Endothelial cell of umbilical vein (primary cell): ENCODE measurements at regions not wholly inside any gene's neighbourhood (a gene's known extent, or its start where the extent isn't known, plus 50 kb on each side); places are given as distances from the start of the nearest gene placed in this dataset.

ENCODE experiments used
- EZH2 ChIP-seq: IDR thresholded peaks from 2 replicates; pipeline ENCODE4 v1.6.1; 2012; ENCODE audit warnings: borderline replicate concordance, low read depth, mild to moderate bottlenecking, moderate library complexity, low read length, inconsistent platforms; ENCODE audit not compliant: severe bottlenecking
- POLR2A ChIP-seq: IDR thresholded peaks from 2 replicates; pipeline ENCODE4 v1.6.1; 2012; ENCODE audit warnings: low read depth, mild to moderate bottlenecking, control low read depth, low read length

DNA sequence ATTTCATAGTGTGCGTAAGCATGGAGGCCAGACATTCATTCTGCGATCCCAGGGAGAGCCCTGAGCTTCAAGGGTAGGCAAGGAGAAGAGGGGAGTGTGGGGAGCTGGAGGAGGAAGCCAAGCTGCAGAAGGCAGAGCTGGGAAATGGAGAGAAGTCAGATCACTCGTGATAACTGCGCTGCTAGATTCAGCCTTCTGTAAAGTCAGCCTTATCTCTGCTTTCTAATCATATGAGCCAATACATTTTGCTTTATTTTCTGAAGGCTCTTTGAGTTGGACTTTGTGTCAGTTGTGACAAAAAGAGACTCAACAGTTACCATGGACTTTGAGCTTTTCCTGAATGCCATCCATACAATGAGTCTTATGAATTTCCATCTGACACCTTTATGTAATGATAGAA is 61.7 kb upstream of the CREB5 start:
- no peak for TF ChIP-seq POLR2A
- TF ChIP-seq EZH2, result no peak
